KMS-11 (cell line): ENCODE measurements at regions not wholly inside any gene's neighbourhood (a gene's known extent, or its start where the extent isn't known, plus 50 kb on each side); places are given as distances from the start of the nearest gene placed in this dataset.

ENCODE experiments used
- H2AFZ ChIP-seq: fragments of 200-600 bp; sonication (generic); 2 replicates; pipeline ENCODE4 v1.6.1; 2016; ENCODE audit warnings: antibody characterized with exemption, mixed run types, low read depth
- H3K27ac ChIP-seq: fragments of 200-600 bp; sonication (generic); 2 replicates; pipeline ENCODE4 v1.6.1; 2016; ENCODE audit warnings: mild to moderate bottlenecking, mixed run types
- H3K27me3 ChIP-seq: fragments of 200-600 bp; sonication (generic); 2 replicates; pipeline ENCODE4 v1.6.1; 2017; ENCODE audit warnings: mild to moderate bottlenecking, low read depth, mixed run types, moderate library complexity; ENCODE audit not compliant: insufficient read depth
- H3K36me3 ChIP-seq: fragments of 200-600 bp; sonication (generic); 2 replicates; pipeline ENCODE4 v1.6.1; 2017; ENCODE audit warnings: mild to moderate bottlenecking, mixed run types; ENCODE audit not compliant: insufficient read depth
- H3K4me1 ChIP-seq: fragments of 200-600 bp; sonication (generic); 2 replicates; pipeline ENCODE4 v1.6.1; 2016; ENCODE audit warnings: mild to moderate bottlenecking, low read depth, mixed run types; ENCODE audit not compliant: poor library complexity, severe bottlenecking
- H3K4me2 ChIP-seq: fragments of 200-600 bp; sonication (generic); 2 replicates; pipeline ENCODE4 v1.7.0; 2016; ENCODE audit warnings: mild to moderate bottlenecking, mixed run types
- H3K4me3 ChIP-seq: fragments of 200-600 bp; sonication (generic); IDR thresholded peaks from 2 replicates; pipeline ENCODE4 v1.6.1; 2017; ENCODE audit warnings: low read depth, low read length, mixed read lengths; ENCODE audit not compliant: insufficient read depth
- H3K79me2 ChIP-seq: fragments of 200-600 bp; sonication (generic); 2 replicates; pipeline ENCODE4 v1.6.1; 2016; ENCODE audit warnings: low read depth, mixed run types; ENCODE audit not compliant: insufficient read depth
- H3K9ac ChIP-seq: fragments of 200-600 bp; sonication (generic); 2 replicates; pipeline ENCODE4 v1.6.1; 2016; ENCODE audit warnings: mild to moderate bottlenecking, mixed run types
- H4K20me1 ChIP-seq: fragments of 200-600 bp; sonication (generic); 2 replicates; pipeline ENCODE4 v1.6.1; 2016; ENCODE audit warnings: mild to moderate bottlenecking, mixed run types; ENCODE audit not compliant: insufficient read depth
- TF ChIP-seq, protein P1 (sequence below): fragments of 200-600 bp; sonication (generic); conservative IDR thresholded peaks from 2 replicates; pipeline ENCODE4 v1.6.1; 2017; ENCODE audit warnings: low read depth, mild to moderate bottlenecking, antibody characterized with exemption, low read length, moderate library complexity, mixed read lengths

DNA sequence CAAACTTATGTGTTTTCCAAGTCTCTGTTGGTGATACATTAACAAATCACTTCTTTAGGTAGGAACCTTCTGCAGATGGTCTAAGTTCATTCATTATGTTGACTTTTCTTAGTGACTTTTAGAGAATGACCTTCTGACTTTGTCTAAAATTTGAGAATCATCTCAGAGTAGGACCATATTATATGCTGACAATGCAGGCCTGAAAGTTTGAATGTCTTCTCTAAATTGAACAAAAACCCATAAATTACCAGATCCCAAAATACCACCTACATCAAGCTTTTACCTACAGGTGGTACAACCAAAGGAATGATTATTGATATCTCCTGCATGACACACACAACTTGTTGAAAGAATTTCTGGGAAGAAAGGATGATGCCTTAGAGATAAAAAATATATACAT lies 191.5 kb downstream of the SOD2 start:
- no peaks in the 10 kb centered on the region for H3K79me2 ChIP-seq
- H3K4me3 ChIP-seq = no peak overlapping the region
- TF ChIP-seq, protein P1, sequence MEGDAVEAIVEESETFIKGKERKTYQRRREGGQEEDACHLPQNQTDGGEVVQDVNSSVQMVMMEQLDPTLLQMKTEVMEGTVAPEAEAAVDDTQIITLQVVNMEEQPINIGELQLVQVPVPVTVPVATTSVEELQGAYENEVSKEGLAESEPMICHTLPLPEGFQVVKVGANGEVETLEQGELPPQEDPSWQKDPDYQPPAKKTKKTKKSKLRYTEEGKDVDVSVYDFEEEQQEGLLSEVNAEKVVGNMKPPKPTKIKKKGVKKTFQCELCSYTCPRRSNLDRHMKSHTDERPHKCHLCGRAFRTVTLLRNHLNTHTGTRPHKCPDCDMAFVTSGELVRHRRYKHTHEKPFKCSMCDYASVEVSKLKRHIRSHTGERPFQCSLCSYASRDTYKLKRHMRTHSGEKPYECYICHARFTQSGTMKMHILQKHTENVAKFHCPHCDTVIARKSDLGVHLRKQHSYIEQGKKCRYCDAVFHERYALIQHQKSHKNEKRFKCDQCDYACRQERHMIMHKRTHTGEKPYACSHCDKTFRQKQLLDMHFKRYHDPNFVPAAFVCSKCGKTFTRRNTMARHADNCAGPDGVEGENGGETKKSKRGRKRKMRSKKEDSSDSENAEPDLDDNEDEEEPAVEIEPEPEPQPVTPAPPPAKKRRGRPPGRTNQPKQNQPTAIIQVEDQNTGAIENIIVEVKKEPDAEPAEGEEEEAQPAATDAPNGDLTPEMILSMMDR = no peak
- no peaks in the 10 kb centered on the region for H3K27me3 ChIP-seq
- no peak overlapping the region for H3K9ac ChIP-seq
- H3K36me3 ChIP-seq = no peaks in the 10 kb centered on the region
- H2AFZ ChIP-seq = no peak overlapping the region
- H4K20me1 ChIP-seq = no peaks in the 10 kb centered on the region
- H3K4me2 ChIP-seq = no peak overlapping the region
- H3K4me1 ChIP-seq = no peaks in the 10 kb centered on the region
- H3K27ac ChIP-seq = no peak overlapping the region

GRCh38 chr6:159499034-159499433 lies 194.0 kb downstream of the SOD2 start:
- H3K27ac ChIP-seq = no peak overlapping the region
- H3K4me2 ChIP-seq = no peak overlapping the region
- H3K9ac ChIP-seq = no peak overlapping the region
- no peaks in the 10 kb centered on the region for H4K20me1 ChIP-seq
- no peaks in the 10 kb centered on the region for H3K79me2 ChIP-seq
- TF ChIP-seq, protein P1 = no peak
- H3K36me3 ChIP-seq = no peaks in the 10 kb centered on the region
- H2AFZ ChIP-seq = no peak overlapping the region
- no peak overlapping the region for H3K4me3 ChIP-seq
- no peaks in the 10 kb centered on the region for H3K27me3 ChIP-seq
- no peaks in the 10 kb centered on the region for H3K4me1 ChIP-seq

DNA sequence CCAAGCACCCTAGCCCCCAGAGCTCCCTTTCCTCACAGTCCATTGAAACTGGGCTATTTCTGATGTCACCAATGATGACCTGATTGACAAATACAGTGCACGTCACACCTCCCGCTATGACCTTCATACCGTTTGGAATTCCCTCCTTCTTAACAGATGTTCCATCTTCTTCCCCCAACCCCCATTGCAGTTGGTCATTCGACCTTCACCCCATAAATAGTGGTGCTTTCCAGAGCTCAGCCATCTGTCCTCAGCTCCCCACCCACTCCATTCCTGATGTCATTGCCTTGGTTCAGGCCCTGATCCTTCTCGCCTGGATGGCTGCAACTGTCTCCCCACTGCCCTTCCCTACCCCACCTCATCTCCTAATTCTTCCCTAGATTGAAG lies 198.5 kb downstream of the SOD2 start:
- Histone ChIP-seq H3K4me1 (no peaks in the 10 kb centered on the region), H3K9ac (no peak overlapping the region), H3K36me3 (no peaks in the 10 kb centered on the region), H4K20me1 (no peaks in the 10 kb centered on the region), H3K4me2 (no peak overlapping the region), H3K27me3 (no peaks in the 10 kb centered on the region), H3K79me2 (no peaks in the 10 kb centered on the region), H3K27ac (no peak overlapping the region), H2AFZ (no peak overlapping the region), H3K4me3 (no peak overlapping the region)
- TF ChIP-seq, protein P1 = no peak

DNA sequence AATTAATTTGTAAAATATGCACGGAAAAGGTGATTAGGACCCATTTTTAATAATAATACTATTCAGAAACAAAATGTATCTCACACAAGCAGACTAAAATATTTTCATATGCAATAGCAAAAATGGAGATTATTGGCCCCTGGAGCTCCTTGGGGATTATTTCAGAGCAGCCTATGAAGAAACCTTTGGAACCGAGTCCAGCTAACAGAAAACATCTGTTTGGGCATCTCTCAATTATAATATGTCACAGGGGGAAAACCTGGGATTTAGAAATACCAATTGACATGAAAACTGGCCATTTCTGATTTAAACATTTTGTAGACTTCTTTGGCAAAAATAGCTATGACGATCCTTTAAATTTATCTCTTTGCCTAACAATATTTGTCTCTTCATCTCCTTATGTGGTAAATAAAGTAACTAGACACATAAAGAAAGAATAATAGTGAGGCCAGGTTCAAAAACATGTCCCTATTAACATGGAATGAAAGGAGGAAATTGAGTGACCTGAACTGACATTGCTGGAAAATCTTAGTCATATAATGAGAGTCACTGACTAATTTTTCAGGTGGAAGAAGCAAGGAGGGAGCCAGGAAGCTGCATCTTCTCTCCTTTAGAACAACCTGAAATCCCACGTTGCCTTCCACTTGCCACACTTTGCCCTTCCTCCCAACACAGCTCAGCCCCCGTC lies 199.0 kb downstream of the SOD2 start:
- Histone ChIP-seq H3K4me1 (no peaks in the 10 kb centered on the region), H3K27me3 (no peaks in the 10 kb centered on the region), H2AFZ (no peak overlapping the region), H3K4me2 (no peak overlapping the region), H3K4me3 (no peak overlapping the region), H3K79me2 (no peaks in the 10 kb centered on the region), H3K9ac (no peak overlapping the region), H3K36me3 (no peaks in the 10 kb centered on the region), H4K20me1 (no peaks in the 10 kb centered on the region), H3K27ac (no peak overlapping the region)
- TF ChIP-seq, protein P1 = no peak
